Aorta (tissue), 5 donors: ENCODE measurements at regions not wholly inside any gene's neighbourhood (a gene's known extent, or its start where the extent isn't known, plus 50 kb on each side); places are given as distances from the start of the nearest gene placed in this dataset.

Experiments used
- ATAC-seq: fragments of 200-7000 bp; cut with Tn5 transposase; one replicate; pipeline ENCODE4 v1.9.1; 2022; ENCODE audit warnings: moderate library complexity; ENCODE audit not compliant: low FRiP score
- DNase-seq, 2 donors: peaks; one replicate each; pipeline ENCODE4 v3.0.0-alpha.2; 2020
- H3K27ac ChIP-seq, 2 donors: one replicate each; pipeline ENCODE4 v1.5.1; 2013; ENCODE audit warnings: low read length in 2 of 2, mild to moderate bottlenecking in 2 of 2, moderate library complexity in 2 of 2, control low read depth in 1 of 2, inconsistent platforms in 1 of 2, low read depth in 1 of 2
- H3K27me3 ChIP-seq, 2 donors: one replicate each; pipeline ENCODE4 v1.6.1; 2013; ENCODE audit warnings: control low read depth in 1 of 2, low read length in 1 of 2, mild to moderate bottlenecking in 1 of 2, moderate library complexity in 1 of 2; ENCODE audit not compliant: insufficient read depth in 2 of 2, control insufficient read depth in 1 of 2
- H3K36me3 ChIP-seq, 2 donors: one replicate each; pipeline ENCODE4 v1.6.1; 2013; ENCODE audit warnings: control low read depth in 1 of 2, low read length in 1 of 2, mild to moderate bottlenecking in 1 of 2; ENCODE audit not compliant: insufficient read depth in 2 of 2, control insufficient read depth in 1 of 2
- H3K4me1 ChIP-seq, 2 donors: one replicate each; pipeline ENCODE4 v1.6.1; 2013; ENCODE audit warnings: low read length in 2 of 2, control low read depth in 1 of 2, mild to moderate bottlenecking in 1 of 2, moderate library complexity in 1 of 2; ENCODE audit not compliant: insufficient read depth in 2 of 2, control insufficient read depth in 1 of 2
- H3K4me3 ChIP-seq, 2 donors: one replicate each; pipeline ENCODE4 v1.5.1; 2013; ENCODE audit warnings: low read length in 2 of 2, control low read depth in 1 of 2, mild to moderate bottlenecking in 1 of 2
- H3K9me3 ChIP-seq: one replicate; pipeline ENCODE4 v1.6.1; 2013; ENCODE audit warnings: mild to moderate bottlenecking, low read length; ENCODE audit not compliant: control insufficient read depth
- WGBS, 2 donors: extraction: QIAGEN DNeasy Blood & Tissue Kit; methylation state at CpG; one replicate each; pipeline ENCODE4 v1.1.7; 2013; 5-methylcytosine and 5-hydroxymethylcytosine counted together
- intact Hi-C, 2 donors: fragments of 100-400 bp; cut with DNase I; formaldehyde crosslinking; loops; one replicate each; pipeline versions ENCODE4 v1.14.2 to v1.15.0; 2022
- donor health status: healthy with polysubstance abuse.
- donor health status: Bipolar disorder and iron deficiency.
- donor health status: DM: no; HTN: no; CAD: no.
- donor health status: DM: no; HTN: no; CAD: no.
- donor health status: DM: yes; HTN: yes; CAD: no.

DNA sequence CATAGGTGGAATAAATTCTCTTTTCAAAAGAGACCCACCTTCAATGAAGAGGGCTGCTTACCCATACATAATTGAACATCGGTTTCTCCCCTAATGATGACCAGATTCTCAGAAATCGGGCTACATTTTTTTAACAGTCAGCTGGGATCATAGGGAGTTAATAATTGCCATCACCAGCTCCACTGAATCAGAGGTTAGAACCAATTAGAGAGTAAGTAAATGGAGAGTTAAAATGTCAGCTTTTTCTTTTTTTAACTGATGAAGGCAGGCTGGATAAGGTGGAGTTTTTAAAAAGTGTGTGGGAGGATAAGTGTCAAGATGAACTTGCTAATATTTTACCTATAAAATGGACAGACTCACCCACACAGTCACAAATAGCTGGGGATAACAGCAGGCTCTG is 584.5 kb upstream of the NR3C2 start:
- Histone ChIP-seq H3K4me1 (no peaks in the 10 kb centered on the region), H3K27me3 (no peaks in the 10 kb centered on the region), H3K4me3 (no peak overlapping the region), H3K36me3 (no peaks in the 10 kb centered on the region), H3K9me3 (no peaks in the 10 kb centered on the region), H3K27ac (no peak overlapping the region)
- WGBS, 2 donors = 89 to 90% methylated on average over 2 of the region's 2 CpGs
- DNase-seq (no peak), ATAC-seq (no peak)
- intact Hi-C loops = no loop called here

DNA sequence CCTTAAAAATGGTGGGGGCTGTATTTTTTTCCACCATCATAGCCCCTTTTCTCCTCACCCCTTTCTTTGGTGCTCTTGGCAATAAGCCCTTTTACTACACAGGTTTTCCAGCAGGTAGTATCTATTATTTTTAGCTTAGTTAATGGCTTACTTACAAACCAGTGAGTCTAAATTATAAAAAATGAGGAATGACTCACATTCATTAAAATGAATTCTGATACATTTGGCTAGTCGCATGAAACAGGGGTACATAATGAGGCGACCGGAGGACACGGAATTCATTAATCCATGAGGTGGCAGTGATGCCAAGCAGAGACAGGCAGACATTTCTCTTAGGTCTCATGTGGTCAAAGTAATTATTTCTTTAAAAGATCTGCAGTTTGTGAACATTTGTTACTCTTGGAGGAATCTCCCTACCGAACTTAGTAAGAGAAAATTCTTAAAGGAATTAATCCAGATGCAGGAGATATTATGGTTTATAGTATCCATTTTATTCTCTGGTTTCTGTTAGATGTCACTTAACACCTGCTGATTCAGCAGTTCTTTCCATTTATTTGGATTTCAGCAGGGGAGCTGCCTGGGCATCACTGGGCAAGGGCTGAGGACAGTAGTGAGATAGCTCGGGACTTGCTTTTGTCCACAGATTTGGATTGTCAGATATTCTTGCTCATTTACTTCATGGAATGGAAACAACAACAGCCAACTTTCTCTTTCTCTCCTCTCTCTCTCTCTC is 575.0 kb upstream of the NR3C2 start:
- no peaks in the 10 kb centered on the region for H3K4me1 ChIP-seq
- 56 to 63% methylated on average over 6 of the region's 6 CpGs for WGBS, 2 donors
- intact Hi-C loops = no loop called here
- ATAC-seq = no peak
- H3K4me3 ChIP-seq = no peak overlapping the region
- no peaks in the 10 kb centered on the region for H3K27me3 ChIP-seq
- DNase-seq = no peak
- H3K9me3 ChIP-seq = no peaks in the 10 kb centered on the region
- no peaks in the 10 kb centered on the region for H3K36me3 ChIP-seq
- no peak overlapping the region for H3K27ac ChIP-seq

DNA sequence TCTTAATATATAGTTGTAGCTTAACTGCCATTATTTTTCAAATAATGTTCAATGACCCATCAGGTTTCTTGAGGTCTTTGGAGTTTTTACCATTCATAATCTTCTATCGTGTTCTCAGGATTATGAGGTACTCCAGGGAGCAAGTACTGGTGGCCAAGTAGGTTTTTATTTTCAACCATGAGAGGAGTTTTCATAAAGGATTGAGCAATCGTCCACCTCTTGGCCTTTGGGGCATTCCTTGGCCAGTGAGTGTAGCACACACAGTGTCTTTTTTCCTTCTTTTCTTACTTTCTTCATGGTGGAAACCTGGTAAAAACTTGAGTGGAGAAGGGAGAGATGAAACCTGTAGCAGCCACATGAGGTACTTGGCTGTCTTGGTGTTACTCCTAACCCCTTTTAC is 567.0 kb upstream of the NR3C2 start:
- no peak for ATAC-seq
- H3K27me3 ChIP-seq = no peaks in the 10 kb centered on the region
- no peak overlapping the region for H3K4me3 ChIP-seq
- no peaks in the 10 kb centered on the region for H3K9me3 ChIP-seq
- WGBS, 2 donors = 83 to 88% methylated on average over 2 of the region's 2 CpGs
- no peak for DNase-seq
- no peak overlapping the region for H3K27ac ChIP-seq
- no peaks in the 10 kb centered on the region for H3K4me1 ChIP-seq
- no peaks in the 10 kb centered on the region for H3K36me3 ChIP-seq
- intact Hi-C loops = no loop called here

DNA sequence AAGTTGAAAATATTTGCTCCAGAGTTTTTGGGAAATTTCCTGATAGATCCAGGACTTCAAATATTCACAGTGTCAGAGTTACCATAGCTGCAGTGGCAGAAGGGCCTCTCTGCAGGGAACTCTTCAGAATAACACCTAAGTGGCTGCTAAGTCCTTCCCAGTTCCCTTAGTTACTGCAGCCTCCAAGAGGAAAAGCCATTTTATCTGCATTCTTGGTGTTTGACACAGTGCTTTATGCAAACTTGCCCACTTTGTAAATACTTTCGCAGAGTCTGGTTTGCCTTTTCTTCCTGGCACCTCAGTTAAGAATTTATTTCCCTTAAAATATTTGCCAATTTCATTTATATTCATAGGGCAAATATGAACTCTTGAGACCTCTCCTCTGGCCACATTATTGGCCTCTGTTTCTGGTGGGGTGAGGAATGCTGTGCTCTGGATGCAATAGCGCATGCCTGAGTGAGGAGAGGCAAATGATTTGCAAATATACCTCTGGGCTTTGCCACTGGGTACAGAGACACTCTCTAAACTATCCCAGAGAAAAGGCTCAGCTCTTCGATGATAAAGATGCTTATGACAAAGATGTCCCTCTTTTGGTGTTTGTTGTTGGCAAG is 566.3 kb upstream of the NR3C2 start:
- Histone ChIP-seq H3K27ac (no peak overlapping the region), H3K4me3 (no peak overlapping the region), H3K36me3 (no peaks in the 10 kb centered on the region), H3K9me3 (no peaks in the 10 kb centered on the region), H3K27me3 (no peaks in the 10 kb centered on the region), H3K4me1 (no peaks in the 10 kb centered on the region)
- intact Hi-C loops = no loop called here
- WGBS, 2 donors = 54 to 60% methylated on average over 3 of the region's 3 CpGs
- DNase-seq (no peak), ATAC-seq (no peak)

DNA sequence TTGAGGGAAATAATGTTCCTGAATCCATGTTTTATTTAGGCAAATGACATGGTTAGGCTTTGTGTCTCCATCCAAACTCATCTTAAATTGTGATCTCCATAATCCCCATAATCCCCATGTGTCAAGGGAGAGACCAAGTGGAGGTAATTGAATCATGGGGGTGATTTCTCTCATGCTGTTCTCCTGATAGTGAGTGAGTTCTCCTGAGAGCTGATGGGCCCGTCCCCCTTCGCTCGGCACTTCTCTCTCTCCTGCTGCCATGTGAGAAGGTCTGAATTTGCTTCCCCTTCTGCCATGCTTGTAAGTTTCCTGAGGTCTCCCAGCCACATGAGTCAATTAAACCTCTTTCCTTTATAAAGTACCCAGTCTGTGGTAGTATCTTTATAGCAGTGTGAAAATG is 563.0 kb upstream of the NR3C2 start:
- Histone ChIP-seq H3K9me3 (no peaks in the 10 kb centered on the region), H3K4me1 (no peaks in the 10 kb centered on the region), H3K4me3 (no peak overlapping the region), H3K27me3 (no peaks in the 10 kb centered on the region), H3K27ac (no peak overlapping the region), H3K36me3 (no peaks in the 10 kb centered on the region)
- 97 to 98% methylated on average over 3 of the region's 3 CpGs for WGBS, 2 donors
- no peak for DNase-seq
- ATAC-seq = no peak
- intact Hi-C loops = no loop called here

DNA sequence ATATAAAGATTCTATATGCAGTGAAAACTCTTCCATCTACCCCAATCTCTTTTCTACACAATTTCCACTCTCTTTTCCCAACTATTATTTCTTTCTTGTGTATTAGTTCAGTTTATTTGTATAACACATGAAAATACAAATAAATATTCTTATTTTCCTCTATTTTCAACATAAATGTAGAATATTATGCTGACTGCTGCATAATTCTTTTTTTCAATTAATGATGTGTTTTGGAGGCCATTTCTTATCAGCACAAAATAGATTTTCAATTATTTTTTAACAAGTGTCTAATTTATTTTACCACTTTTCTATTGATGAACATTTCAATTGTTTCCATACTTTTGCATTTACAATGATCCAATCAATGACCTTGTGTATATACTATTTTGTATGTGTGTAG is 557.7 kb upstream of the NR3C2 start:
- H3K9me3 ChIP-seq = no peaks in the 10 kb centered on the region
- DNase-seq (no peak), ATAC-seq (no peak)
- intact Hi-C loops = no loop called here
- H3K4me3 ChIP-seq = no peak overlapping the region
- H3K36me3 ChIP-seq = no peaks in the 10 kb centered on the region
- no peaks in the 10 kb centered on the region for H3K27me3 ChIP-seq
- H3K27ac ChIP-seq = no peak overlapping the region
- H3K4me1 ChIP-seq = no peaks in the 10 kb centered on the region

DNA sequence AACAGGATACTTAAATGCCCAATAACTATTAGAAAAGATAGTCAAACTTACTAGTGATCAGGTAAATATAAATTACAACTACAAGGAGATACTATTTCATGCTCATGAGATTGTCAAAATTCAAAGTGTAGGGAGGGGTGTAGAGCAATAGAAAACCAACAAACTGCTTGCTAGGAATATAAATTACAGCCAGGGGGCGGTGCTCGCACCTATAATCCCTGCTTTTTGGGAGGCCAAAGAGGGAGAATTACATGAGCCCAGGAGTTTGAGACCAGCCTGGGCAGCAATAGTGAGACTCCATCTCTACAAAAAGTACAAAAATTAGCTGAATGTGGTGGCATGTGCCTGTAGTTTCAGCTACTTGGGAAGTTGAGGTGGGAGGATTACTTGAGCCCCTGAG is 556.5 kb upstream of the NR3C2 start:
- Histone ChIP-seq H3K4me3 (no peak overlapping the region), H3K36me3 (no peaks in the 10 kb centered on the region), H3K9me3 (no peaks in the 10 kb centered on the region), H3K4me1 (no peaks in the 10 kb centered on the region), H3K27ac (no peak overlapping the region), H3K27me3 (no peaks in the 10 kb centered on the region)
- no peak for ATAC-seq
- intact Hi-C loops = no loop called here
- DNase-seq = no peak
- WGBS, 2 donors = 61 to 69% methylated on average over 2 of the region's 2 CpGs

DNA sequence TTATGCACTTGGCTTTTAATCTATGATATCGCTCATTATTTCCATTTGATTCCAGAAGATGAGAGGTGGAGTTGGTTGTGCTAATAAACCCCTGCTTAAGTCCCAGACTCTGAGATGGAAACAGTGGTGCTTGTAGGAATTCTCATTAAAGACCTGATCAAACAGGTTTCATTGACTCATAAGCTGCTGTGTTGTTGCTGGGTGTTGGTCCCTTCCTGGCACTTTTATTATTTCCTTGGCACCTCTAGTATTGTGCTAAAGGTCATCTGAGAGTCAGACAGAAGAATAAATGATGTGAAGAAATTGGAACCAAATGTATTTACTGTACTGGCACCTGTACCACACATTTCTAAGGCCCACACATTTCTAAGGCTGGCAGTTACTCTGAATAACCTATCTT is 544.7 kb upstream of the NR3C2 start:
- DNase-seq = no peak
- Histone ChIP-seq H3K9me3 (peaks cover 1% of the 10 kb centered on the region), H3K27me3 (no peaks in the 10 kb centered on the region), H3K4me1 (no peaks in the 10 kb centered on the region), H3K4me3 (no peak overlapping the region), H3K36me3 (no peaks in the 10 kb centered on the region), H3K27ac (no peak overlapping the region)
- WGBS, 2 donors = 48 to 72% methylated on average over 1 of the region's 1 CpG
- intact Hi-C loops = no loop called here
- no peak for ATAC-seq

DNA sequence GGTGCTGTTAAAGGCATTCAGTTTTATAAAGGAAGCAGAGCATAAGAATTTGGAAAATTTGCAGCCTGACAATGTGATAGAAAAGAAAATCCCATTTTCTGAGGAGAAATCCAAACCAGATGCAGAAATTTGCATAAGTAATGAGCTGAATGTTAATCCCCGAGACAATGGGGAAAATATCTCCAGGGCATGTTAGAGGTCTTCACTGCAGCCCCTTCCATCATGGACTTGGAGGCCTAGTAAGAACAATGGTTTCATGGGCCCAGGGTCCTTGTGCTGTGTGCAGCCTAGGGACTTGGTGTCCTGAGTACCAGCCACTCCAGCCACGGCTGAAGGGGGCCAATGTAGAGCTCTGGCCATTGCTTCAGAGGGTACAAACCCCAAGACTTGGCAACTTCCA is 542.7 kb upstream of the NR3C2 start:
- Histone ChIP-seq H3K27ac (no peak overlapping the region), H3K4me3 (no peak overlapping the region), H3K27me3 (no peaks in the 10 kb centered on the region), H3K36me3 (no peaks in the 10 kb centered on the region), H3K4me1 (peaks cover 0 to under 1% of the 10 kb centered on the region in 2 donors), H3K9me3 (peaks cover 1% of the 10 kb centered on the region)
- DNase-seq (no peak), ATAC-seq (no peak)
- WGBS, 2 donors = 93 to 94% methylated on average over 2 of the region's 2 CpGs
- intact Hi-C loops = no loop called here
